AG04450 (cell line): ENCODE measurements at regions not wholly inside any gene's neighbourhood (a gene's known extent, or its start where the extent isn't known, plus 50 kb on each side); places are given as distances from the start of the nearest gene placed in this dataset.

Experiments used
- CTCF ChIA-PET: fragments of 300-600, 350-600 bp; formaldehyde crosslinking; extraction: SDS; loops from one replicate; lab custom pipeline; 2022; ENCODE audit warnings: antibody characterized with exemption, inconsistent platforms; lab: Charles Lee
- POLR2A ChIA-PET: fragments of 350-600 bp; formaldehyde crosslinking; extraction: SDS; loops from one replicate; lab custom pipeline; 2021; ENCODE audit warnings: antibody characterized with exemption, inconsistent platforms; lab: Yijun Ruan, JAX
- DNase-seq: peaks from one replicate; pipeline ENCODE4 v3.0.0-alpha.2; 2011; ENCODE audit warnings: low read depth, low spot score
- H3K27ac ChIP-seq: one replicate; pipeline ENCODE4 v1.5.1; 2012; ENCODE audit warnings: low read depth, low read length, control low read depth
- H3K27me3 ChIP-seq: one replicate; pipeline ENCODE4 v1.6.0; 2012; ENCODE audit warnings: low read length; ENCODE audit not compliant: control insufficient read depth, insufficient read depth
- H3K4me3 ChIP-seq: 2 replicates; pipeline ENCODE4 v1.5.1; 2011; ENCODE audit warnings: mild to moderate bottlenecking, low read depth, low read length, control low read depth
- H3K9me3 ChIP-seq: 2 replicates; pipeline ENCODE4 v1.5.1; 2012; ENCODE audit warnings: low read length; ENCODE audit not compliant: control insufficient read depth, insufficient read depth
- CTCF ChIP-seq: IDR thresholded peaks from 2 replicates; pipeline ENCODE4 v1.5.1; 2011; ENCODE audit warnings: low read depth, low read length, control low read depth, inconsistent platforms

GRCh38 chr20:11205769-11206362, 532.1 kb upstream of the JAG1 start:
- POLR2A ChIA-PET = no interaction called here
- Histone ChIP-seq H3K27ac (no peak overlapping the region), H3K4me3 (no peak overlapping the region), H3K27me3 (no peaks in the 10 kb centered on the region), H3K9me3 (no peaks in the 10 kb centered on the region)
- CTCF ChIA-PET = interaction anchor here (0.6 to 2.5 kb wide), 15 partner anchors 8 to 767 kb away, joined by 3 to 16 read pairs (median 5); partner anchors contain the start of gene JAG1
- no peak for DNase-seq
- no peak for TF ChIP-seq CTCF

GRCh38 chr20:11207749-11208502, 534.1 kb upstream of the JAG1 start:
- no peak for DNase-seq
- no peak overlapping the region for H3K4me3 ChIP-seq
- H3K9me3 ChIP-seq = no peaks in the 10 kb centered on the region
- no peaks in the 10 kb centered on the region for H3K27me3 ChIP-seq
- no peak for TF ChIP-seq CTCF
- ChIA-PET POLR2A (no interaction called here), CTCF (interaction anchor here (0.6 to 1.6 kb wide), 4 partner anchors 70 to 537 kb away, joined by 3 to 4 read pairs (median 4); partner anchors contain the start of gene JAG1)
- H3K27ac ChIP-seq = no peak overlapping the region

GRCh38 chr20:11210611-11211010, 536.8 kb upstream of the JAG1 start:
- CTCF ChIA-PET = interaction anchor here (0.6 to 0.7 kb wide), 2 partner anchors 15 to 317 kb away, joined by 3 to 4 read pairs; no protein-coding TSS in a partner anchor
- Histone ChIP-seq H3K9me3 (no peaks in the 10 kb centered on the region), H3K27me3 (no peaks in the 10 kb centered on the region), H3K27ac (no peak overlapping the region), H3K4me3 (no peak overlapping the region)
- no peak for DNase-seq
- TF ChIP-seq CTCF = no peak
- POLR2A ChIA-PET = no interaction called here

GRCh38 chr20:11212272-11212671, 538.5 kb upstream of the JAG1 start:
- Histone ChIP-seq H3K27me3 (no peaks in the 10 kb centered on the region), H3K27ac (no peak overlapping the region), H3K9me3 (no peaks in the 10 kb centered on the region), H3K4me3 (no peak overlapping the region)
- ChIA-PET POLR2A (no interaction called here), CTCF (no interaction called here)
- DNase-seq = no peak
- TF ChIP-seq CTCF = no peak

GRCh38 chr20:11212902-11213301, 539.1 kb upstream of the JAG1 start:
- DNase-seq = no peak
- Histone ChIP-seq H3K27ac (no peak overlapping the region), H3K4me3 (no peak overlapping the region), H3K9me3 (no peaks in the 10 kb centered on the region), H3K27me3 (no peaks in the 10 kb centered on the region)
- CTCF ChIA-PET = no interaction called here
- TF ChIP-seq CTCF = no peak
- POLR2A ChIA-PET = no interaction called here
